ENCODE measurements at regions not wholly inside any gene's neighbourhood (a gene's known extent, or its start where the extent isn't known, plus 50 kb on each side); places are given as distances from the start of the nearest gene placed in this dataset.

DNA sequence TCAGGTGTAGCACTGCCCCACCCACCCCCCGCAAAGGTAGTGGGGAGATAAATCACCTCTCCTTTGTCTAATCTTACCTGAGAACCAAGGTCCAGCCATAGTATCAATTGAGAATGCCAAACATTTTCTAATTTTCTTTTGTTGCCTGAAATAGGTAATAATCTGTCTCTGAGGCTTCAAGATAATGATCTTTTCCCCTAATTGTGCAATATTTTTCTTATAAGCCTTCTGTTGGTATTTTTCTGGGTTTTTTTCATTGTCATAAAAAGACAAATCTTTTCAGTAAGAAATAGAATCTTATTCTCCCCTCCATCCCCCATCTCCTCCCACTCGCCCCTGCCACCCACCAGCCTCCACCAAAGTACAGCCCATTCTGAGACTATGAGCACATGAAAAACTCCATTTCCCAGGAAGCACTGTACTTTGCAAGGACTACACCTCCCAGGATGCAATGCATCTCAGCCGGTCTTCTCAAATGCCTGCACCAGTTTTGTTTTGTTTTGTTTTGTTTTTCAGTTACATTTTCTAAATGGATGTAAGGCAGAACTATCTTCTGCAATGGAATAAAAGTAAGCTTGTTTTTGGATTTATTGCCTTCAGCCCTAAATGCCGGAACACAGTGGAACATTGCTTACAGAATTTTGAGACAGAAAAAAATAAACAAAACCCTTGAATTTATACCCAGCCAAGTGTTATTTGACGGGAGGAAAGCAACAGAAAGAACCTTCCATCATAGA lies 268.0 kb downstream of the TFAP2A start:
- TF ChIP-seq CTCF (conservative IDR thresholded peaks at IDR 0.05; ENCODE audit: low read depth, low read length) (no peak), POLR2A (IDR thresholded peaks at IDR 0.05; ENCODE audit: low read depth, low read length) (no peak), RCOR1 (IDR thresholded peaks at IDR 0.05; ENCODE audit: insufficient replicate concordance, low read length) (no peak), MAFK (IDR thresholded peaks at IDR 0.05; ENCODE audit: low read depth, low read length) (no peak), MAZ (IDR thresholded peaks at IDR 0.05; ENCODE audit: borderline replicate concordance, low read depth, low read length) (no peak), USF2 (IDR thresholded peaks at IDR 0.05; ENCODE audit: low read depth, low read length) (no peak), FOS (IDR thresholded peaks at IDR 0.05; ENCODE audit: low read depth, low read length) (no peak), MXI1 (IDR thresholded peaks at IDR 0.05; ENCODE audit: borderline replicate concordance, low read depth, low read length) (no peak), BHLHE40 (IDR thresholded peaks at IDR 0.05; ENCODE audit: low read depth, low read length) (no peak), RAD21 (IDR thresholded peaks at IDR 0.05; ENCODE audit: low read length) (no peak)
